ENCODE measurements at regions not wholly inside any gene's neighbourhood (a gene's known extent, or its start where the extent isn't known, plus 50 kb on each side); places are given as distances from the start of the nearest gene placed in this dataset.

DNA sequence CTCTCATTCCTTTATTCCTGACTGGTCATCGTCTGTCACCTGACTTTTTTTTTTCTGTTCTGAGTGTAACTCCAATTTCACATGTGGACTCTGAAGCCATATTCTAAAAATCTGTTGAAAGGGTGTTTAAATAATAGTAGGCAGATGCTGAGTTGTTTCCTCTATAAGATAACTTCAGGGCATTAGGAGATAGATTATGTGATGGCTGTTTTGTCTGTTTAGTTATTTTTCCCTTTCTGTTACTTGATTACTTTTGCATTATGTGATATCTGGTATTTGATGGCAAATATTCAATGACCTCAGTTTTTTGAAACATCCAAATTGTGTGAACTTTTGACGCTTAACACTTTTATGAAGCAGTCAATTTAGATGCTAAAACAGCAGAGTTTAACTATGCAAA lies 486.0 kb downstream of the BCKDHB start:
- TF ChIP-seq POLR2A (IDR thresholded peaks at IDR 0.05), result no peak
- TF ChIP-seq, protein P1, sequence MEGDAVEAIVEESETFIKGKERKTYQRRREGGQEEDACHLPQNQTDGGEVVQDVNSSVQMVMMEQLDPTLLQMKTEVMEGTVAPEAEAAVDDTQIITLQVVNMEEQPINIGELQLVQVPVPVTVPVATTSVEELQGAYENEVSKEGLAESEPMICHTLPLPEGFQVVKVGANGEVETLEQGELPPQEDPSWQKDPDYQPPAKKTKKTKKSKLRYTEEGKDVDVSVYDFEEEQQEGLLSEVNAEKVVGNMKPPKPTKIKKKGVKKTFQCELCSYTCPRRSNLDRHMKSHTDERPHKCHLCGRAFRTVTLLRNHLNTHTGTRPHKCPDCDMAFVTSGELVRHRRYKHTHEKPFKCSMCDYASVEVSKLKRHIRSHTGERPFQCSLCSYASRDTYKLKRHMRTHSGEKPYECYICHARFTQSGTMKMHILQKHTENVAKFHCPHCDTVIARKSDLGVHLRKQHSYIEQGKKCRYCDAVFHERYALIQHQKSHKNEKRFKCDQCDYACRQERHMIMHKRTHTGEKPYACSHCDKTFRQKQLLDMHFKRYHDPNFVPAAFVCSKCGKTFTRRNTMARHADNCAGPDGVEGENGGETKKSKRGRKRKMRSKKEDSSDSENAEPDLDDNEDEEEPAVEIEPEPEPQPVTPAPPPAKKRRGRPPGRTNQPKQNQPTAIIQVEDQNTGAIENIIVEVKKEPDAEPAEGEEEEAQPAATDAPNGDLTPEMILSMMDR (IDR thresholded peaks at IDR 0.05), result no peak

Measured in testis (tissue), 2 donors.